DND-41 (cell line): ENCODE measurements at regions not wholly inside any gene's neighbourhood (a gene's known extent, or its start where the extent isn't known, plus 50 kb on each side); places are given as distances from the start of the nearest gene placed in this dataset.

Experiments
- CTCF ChIP-seq: IDR thresholded peaks from 2 replicates; pipeline ENCODE4 v1.5.1; 2012; ENCODE audit warnings: borderline replicate concordance, low read length, moderate library complexity, mild to moderate bottlenecking; ENCODE audit not compliant: poor library complexity, severe bottlenecking; ENCODE audit errors: extremely low read depth
- EZH2 ChIP-seq: IDR thresholded peaks from 3 replicates; pipeline ENCODE4 v1.6.1; 2012; ENCODE audit warnings: borderline replicate concordance, low read depth, mild to moderate bottlenecking, moderate library complexity, low read length, inconsistent platforms; ENCODE audit not compliant: severe bottlenecking

GRCh38 chr6:139764498-139764986 lies 390.1 kb upstream of the CITED2 start:
- TF ChIP-seq CTCF: no peak
- TF ChIP-seq EZH2: no peak
